ENCODE measurements at regions not wholly inside any gene's neighbourhood (a gene's known extent, or its start where the extent isn't known, plus 50 kb on each side); places are given as distances from the start of the nearest gene placed in this dataset.
"Not testable (repeated sequence)": the region's sequence is repeated elsewhere in the genome, so short reads cannot be mapped to it uniquely, and the experiment has no call there.

GRCh38 chr3:16077146-16077545 is 97.3 kb upstream of the GALNT15 start:
- DNase-seq (ENCODE audit: low read depth), result not testable (repeated sequence)

- DNase-seq (ENCODE audit: low read depth), result not testable (repeated sequence)
These were observed 96.8 kb upstream of the GALNT15 start for GRCh38 chr3:16077681-16078080.

- no peak for DNase-seq (ENCODE audit: low read depth)
These were observed 95.0 kb upstream of the GALNT15 start for GRCh38 chr3:16079519-16079918.

- no peak for DNase-seq (ENCODE audit: low read depth)
These were observed 92.8 kb upstream of the GALNT15 start for GRCh38 chr3:16081661-16082060.

GRCh38 chr3:16084887-16085286 is 89.6 kb upstream of the GALNT15 start:
- DNase-seq (ENCODE audit: low read depth), result no peak

GRCh38 chr3:16085410-16085809 is 89.1 kb upstream of the GALNT15 start:
- no peak for DNase-seq (ENCODE audit: low read depth)

- no peak for DNase-seq (ENCODE audit: low read depth)
These were observed 88.4 kb upstream of the GALNT15 start for GRCh38 chr3:16085884-16086608.

GRCh38 chr3:16086690-16087089 is 87.8 kb upstream of the GALNT15 start:
- no peak for DNase-seq (ENCODE audit: low read depth)

- DNase-seq (ENCODE audit: low read depth), result no peak
These were observed 86.0 kb upstream of the GALNT15 start for GRCh38 chr3:16088496-16088895.

GRCh38 chr3:16089521-16089920 is 85.0 kb upstream of the GALNT15 start:
- DNase-seq (ENCODE audit: low read depth), result no peak

- no peak for DNase-seq (ENCODE audit: low read depth)
These were observed 84.5 kb upstream of the GALNT15 start for GRCh38 chr3:16090024-16090423.

GRCh38 chr3:16090706-16091105 is 83.8 kb upstream of the GALNT15 start:
- DNase-seq (ENCODE audit: low read depth), result no peak

- DNase-seq (ENCODE audit: low read depth), result no peak
These were observed 81.6 kb upstream of the GALNT15 start for GRCh38 chr3:16092923-16093322.

GRCh38 chr3:16101295-16102186 is 72.9 kb upstream of the GALNT15 start:
- DNase-seq (ENCODE audit: low read depth), result no peak

- no peak for DNase-seq (ENCODE audit: low read depth)
These were observed 72.3 kb upstream of the GALNT15 start for GRCh38 chr3:16102187-16102561.

- DNase-seq (ENCODE audit: low read depth), result no peak
These were observed 71.5 kb upstream of the GALNT15 start for GRCh38 chr3:16102905-16103364.

GRCh38 chr3:16103472-16103871 is 71.0 kb upstream of the GALNT15 start:
- DNase-seq (ENCODE audit: low read depth), result no peak

GRCh38 chr3:16104156-16104555 is 70.3 kb upstream of the GALNT15 start:
- DNase-seq (ENCODE audit: low read depth), result no peak

- DNase-seq (ENCODE audit: low read depth), result no peak
These were observed 68.4 kb upstream of the GALNT15 start for GRCh38 chr3:16106050-16106449.

GRCh38 chr3:16108424-16108823 is 66.1 kb upstream of the GALNT15 start:
- DNase-seq (ENCODE audit: low read depth), result no peak

- DNase-seq (ENCODE audit: low read depth), result no peak
These were observed 64.6 kb upstream of the GALNT15 start for GRCh38 chr3:16109929-16110328.

GRCh38 chr3:16112910-16113504 is 61.5 kb upstream of the GALNT15 start:
- no peak for DNase-seq (ENCODE audit: low read depth)

GRCh38 chr3:16113704-16114103 is 60.8 kb upstream of the GALNT15 start:
- no peak for DNase-seq (ENCODE audit: low read depth)

All from stimulated activated CD4-positive, alpha-beta T cell treated with anti-CD3 and anti-CD28 coated beads, Interleukin-2, amount 100 ng/mL, for 4 hours (primary cell).